T-helper 1 cell treated with Interleukin-12 subunit alpha and Interleukin-12 subunit beta and Interleukin-4 antibody, amounts not matched to agents 30 μg/mL and 1 μg/mL, for 36 hours (primary cell): ENCODE measurements at regions not wholly inside any gene's neighbourhood (a gene's known extent, or its start where the extent isn't known, plus 50 kb on each side); places are given as distances from the start of the nearest gene placed in this dataset.

ENCODE experiments used
- H3K27ac Mint-ChIP-seq: one replicate; pipeline ENCODE4 v1.8.0; 2021; ENCODE audit warnings: mild to moderate bottlenecking, mixed read lengths
- H3K27me3 Mint-ChIP-seq: one replicate; pipeline ENCODE4 v1.8.0; 2021; ENCODE audit warnings: low read depth, mixed read lengths
- H3K36me3 Mint-ChIP-seq: one replicate; pipeline ENCODE4 v1.8.0; 2021; ENCODE audit warnings: low read depth, mixed read lengths
- H3K4me1 Mint-ChIP-seq: one replicate; pipeline ENCODE4 v1.8.0; 2021; ENCODE audit warnings: low read depth, mixed read lengths
- H3K4me3 Mint-ChIP-seq: one replicate; pipeline ENCODE4 v1.8.0; 2021; ENCODE audit warnings: mild to moderate bottlenecking, moderate library complexity, mixed read lengths
- H3K9me3 Mint-ChIP-seq: one replicate; pipeline ENCODE4 v1.8.0; 2021; ENCODE audit warnings: mixed read lengths

DNA sequence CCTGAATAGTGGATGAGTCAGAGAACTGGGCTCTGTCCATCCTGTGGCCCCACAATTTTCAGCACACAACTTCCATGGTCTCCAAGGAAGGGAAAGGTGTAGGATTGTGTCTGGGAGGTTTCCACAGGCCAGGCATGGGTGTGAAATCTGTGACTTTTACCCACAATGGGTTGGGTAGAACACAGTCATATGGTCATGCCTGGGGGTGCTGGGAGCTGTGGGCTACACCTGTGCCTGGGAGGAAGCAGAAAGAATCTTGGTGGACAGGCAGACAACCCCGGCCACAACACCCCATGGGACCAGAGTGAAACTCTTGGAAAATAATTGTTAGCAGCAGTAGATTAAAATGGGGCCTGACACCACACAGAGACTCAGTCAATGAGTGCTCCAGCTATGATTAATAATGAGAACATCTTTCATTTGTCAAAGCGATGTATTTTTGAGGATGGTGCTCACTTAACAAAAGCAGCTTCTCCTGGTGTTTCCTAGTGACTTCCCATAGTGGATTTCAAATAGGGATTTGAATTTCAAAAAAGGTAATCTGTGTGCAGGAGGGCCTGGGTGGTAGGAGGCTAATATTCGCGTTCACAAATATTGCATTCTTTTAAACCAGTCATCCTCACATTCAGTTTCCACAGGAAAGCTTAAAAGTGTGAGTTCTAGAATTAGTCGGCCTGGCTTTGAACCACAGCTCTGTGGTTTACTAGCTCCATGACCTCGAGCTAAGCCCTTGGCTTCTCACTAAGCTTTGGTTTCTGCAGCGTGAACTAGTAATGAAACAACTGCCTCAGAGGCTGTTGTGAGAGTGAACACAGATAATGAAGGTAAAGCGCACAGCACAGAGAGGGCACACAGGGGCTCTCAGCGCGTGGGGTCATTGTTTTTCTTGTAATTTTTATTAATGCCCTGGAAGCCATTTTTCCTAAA, 89.3 kb upstream of the UQCRFS1 start:
- Mint-ChIP-seq H3K9me3 (no peaks in the 10 kb centered on the region), H3K4me1 (no peaks in the 10 kb centered on the region), H3K4me3 (no peak overlapping the region), H3K36me3 (no peaks in the 10 kb centered on the region), H3K27ac (no peak overlapping the region), H3K27me3 (peaks cover 8% of the 10 kb centered on the region)

DNA sequence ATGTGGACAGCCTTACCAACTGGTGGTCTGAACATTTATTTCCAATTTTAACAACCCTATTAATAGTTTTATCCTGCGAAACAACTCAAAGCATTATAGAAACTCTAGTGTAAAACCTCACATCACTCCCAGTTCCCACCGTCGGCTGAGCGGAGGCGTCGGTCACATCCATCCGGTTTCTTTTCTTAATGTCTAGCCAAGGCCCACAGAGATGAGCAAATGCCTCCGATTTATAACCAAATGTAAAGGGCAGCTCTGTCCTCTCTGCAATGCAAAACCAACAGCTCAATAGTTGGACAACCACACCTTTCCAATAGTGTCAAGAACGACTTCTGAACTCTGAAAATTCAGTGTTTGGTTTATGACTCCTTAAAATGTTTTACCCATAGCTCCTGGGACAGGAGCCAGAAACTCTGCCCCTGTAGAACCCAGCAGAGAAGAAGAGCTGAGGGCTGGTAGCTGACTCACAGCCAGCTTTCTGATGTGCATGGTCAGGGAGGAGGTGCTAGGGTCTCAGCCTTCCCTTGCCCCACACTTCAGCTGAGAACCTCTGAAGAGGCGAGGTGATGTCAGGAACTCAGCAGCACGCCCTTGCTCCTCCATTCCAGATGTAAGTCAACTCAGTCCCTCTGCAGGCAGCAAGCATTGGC, 90.2 kb upstream of the UQCRFS1 start:
- Mint-ChIP-seq H3K27ac (no peak overlapping the region), H3K4me3 (no peak overlapping the region), H3K36me3 (no peaks in the 10 kb centered on the region), H3K27me3 (peaks cover 4% of the 10 kb centered on the region), H3K4me1 (no peaks in the 10 kb centered on the region), H3K9me3 (no peaks in the 10 kb centered on the region)

DNA sequence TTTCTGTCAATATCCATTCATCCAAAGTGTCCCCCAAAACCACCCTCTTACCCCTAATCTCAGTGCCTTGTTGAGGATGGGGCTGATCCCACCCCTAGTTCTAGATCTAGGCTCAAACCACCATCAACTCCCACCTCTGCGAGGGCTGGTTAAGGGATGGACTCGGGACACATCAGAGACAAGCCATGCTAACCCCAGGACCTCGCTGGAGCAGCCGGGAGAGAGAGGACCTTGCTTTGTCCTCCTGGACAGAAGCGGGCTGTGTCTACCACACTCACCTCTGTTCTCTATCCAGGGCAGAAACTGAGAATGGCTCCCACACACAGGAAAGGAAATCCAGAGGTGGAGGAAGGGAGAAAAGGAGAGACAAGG, 90.8 kb upstream of the UQCRFS1 start:
- H3K27me3 Mint-ChIP-seq = peaks cover 4% of the 10 kb centered on the region
- H3K36me3 Mint-ChIP-seq = no peaks in the 10 kb centered on the region
- H3K4me3 Mint-ChIP-seq = no peak overlapping the region
- H3K4me1 Mint-ChIP-seq = no peaks in the 10 kb centered on the region
- H3K9me3 Mint-ChIP-seq = no peaks in the 10 kb centered on the region
- no peak overlapping the region for H3K27ac Mint-ChIP-seq

- Mint-ChIP-seq H3K9me3 (no peaks in the 10 kb centered on the region), H3K36me3 (no peaks in the 10 kb centered on the region), H3K4me3 (no peak overlapping the region), H3K27me3 (peaks cover 4% of the 10 kb centered on the region), H3K27ac (no peak overlapping the region), H3K4me1 (no peaks in the 10 kb centered on the region)
Observed at GRCh38 chr19:29305268-29305667, 92.3 kb upstream of the UQCRFS1 start.

GRCh38 chr19:29308977-29309590, 96.1 kb upstream of the UQCRFS1 start:
- H3K27me3 Mint-ChIP-seq = peaks cover 13% of the 10 kb centered on the region
- no peaks in the 10 kb centered on the region for H3K4me1 Mint-ChIP-seq
- no peak overlapping the region for H3K27ac Mint-ChIP-seq
- no peak overlapping the region for H3K4me3 Mint-ChIP-seq
- H3K36me3 Mint-ChIP-seq = no peaks in the 10 kb centered on the region
- H3K9me3 Mint-ChIP-seq = no peaks in the 10 kb centered on the region

GRCh38 chr19:29309637-29310036, 96.7 kb upstream of the UQCRFS1 start:
- Mint-ChIP-seq H3K4me1 (no peaks in the 10 kb centered on the region), H3K9me3 (no peaks in the 10 kb centered on the region), H3K27me3 (peaks cover 13% of the 10 kb centered on the region), H3K4me3 (no peak overlapping the region), H3K36me3 (no peaks in the 10 kb centered on the region), H3K27ac (no peak overlapping the region)

DNA sequence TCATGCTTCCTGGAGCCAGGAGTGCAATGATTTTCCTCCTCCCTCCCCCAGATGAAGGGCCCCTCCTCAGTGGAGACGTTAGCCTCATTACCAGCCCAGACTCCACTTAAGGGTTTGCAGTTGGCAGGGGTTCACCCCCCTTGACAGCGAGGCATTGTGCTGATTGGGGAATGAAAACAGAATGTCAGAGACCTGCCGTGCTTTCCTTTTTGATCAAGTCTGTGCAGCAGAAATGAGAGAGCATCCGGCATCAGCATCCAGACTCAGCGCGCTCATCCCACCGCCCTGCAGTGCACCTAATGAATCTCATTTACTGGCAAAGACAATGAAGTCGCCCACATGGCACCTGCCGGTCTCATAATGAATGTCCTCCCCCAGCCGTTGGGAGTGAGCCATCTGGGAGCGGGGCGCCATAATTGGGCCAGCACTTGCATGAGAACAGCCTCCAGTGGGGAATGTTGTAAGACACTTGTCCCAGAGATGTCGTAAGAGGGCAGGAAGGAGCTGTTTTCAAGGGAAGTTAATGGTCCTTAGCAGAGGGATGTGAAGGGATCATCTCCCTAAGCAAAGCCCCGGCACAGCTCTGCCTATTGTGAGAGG, 98.3 kb upstream of the UQCRFS1 start:
- peaks cover 13% of the 10 kb centered on the region for H3K27me3 Mint-ChIP-seq

DNA sequence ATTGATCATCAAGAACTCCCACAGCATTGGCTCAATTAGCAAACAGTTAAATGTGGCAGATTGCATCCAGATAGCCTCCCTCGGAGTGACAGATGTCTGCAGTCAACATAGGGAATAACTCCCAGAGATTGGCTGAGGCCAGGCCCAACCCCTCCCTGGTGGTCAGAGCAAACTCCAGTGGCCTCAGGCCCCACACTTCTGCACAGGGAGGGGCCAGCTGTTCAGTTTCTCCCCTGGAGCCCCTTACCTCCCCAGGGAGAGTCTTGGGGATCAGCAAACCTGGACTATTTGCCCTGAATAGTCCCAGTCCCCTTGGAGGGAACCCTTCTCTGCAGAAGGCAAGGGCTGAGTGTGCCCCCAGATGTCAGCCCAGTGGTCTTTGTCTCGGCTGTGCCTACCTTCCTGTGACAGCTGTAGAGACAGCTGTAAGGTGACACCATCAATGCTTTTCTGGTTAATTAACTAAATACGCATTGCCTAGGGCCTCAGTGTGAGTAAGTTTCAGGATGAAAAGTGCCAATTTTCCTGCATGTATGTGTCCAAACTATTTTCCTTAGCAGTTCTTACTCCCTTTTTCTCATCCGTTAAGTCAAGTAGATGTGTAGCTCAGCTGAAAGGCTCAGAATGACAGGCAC, 102.7 kb upstream of the UQCRFS1 start:
- Mint-ChIP-seq H3K4me1 (no peaks in the 10 kb centered on the region), H3K4me3 (no peak overlapping the region), H3K27me3 (peaks cover 6% of the 10 kb centered on the region), H3K36me3 (no peaks in the 10 kb centered on the region), H3K9me3 (no peaks in the 10 kb centered on the region), H3K27ac (no peak overlapping the region)

More for the DNA sequence above, 98.3 kb upstream of the UQCRFS1 start:
- no peaks in the 10 kb centered on the region for H3K4me1 Mint-ChIP-seq
- H3K4me3 Mint-ChIP-seq = no peak overlapping the region
- no peaks in the 10 kb centered on the region for H3K9me3 Mint-ChIP-seq
- no peak overlapping the region for H3K27ac Mint-ChIP-seq
- no peaks in the 10 kb centered on the region for H3K36me3 Mint-ChIP-seq

DNA sequence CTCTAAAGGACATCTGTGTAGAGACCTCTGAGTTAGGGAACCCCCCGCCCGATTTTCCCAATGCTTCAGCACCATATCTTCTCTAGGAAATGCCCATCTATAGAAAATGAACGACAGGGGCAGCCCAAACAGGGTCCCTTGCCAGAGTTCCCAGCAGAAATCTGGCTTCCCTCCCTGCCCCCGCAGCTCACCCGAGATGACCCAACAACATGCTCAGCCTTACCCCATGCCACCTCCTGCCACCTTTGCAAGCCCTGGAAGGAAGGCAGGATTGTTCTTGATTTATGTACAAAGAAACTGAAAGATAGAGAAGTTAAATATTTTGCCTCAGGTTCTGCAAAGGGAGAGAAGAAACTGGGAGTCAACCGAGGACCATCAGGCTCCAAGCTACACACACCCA, 105.6 kb upstream of the UQCRFS1 start:
- H3K4me1 Mint-ChIP-seq = no peaks in the 10 kb centered on the region
- H3K36me3 Mint-ChIP-seq = no peaks in the 10 kb centered on the region
- H3K4me3 Mint-ChIP-seq = no peak overlapping the region
- H3K27ac Mint-ChIP-seq = no peak overlapping the region
- no peaks in the 10 kb centered on the region for H3K9me3 Mint-ChIP-seq
- H3K27me3 Mint-ChIP-seq = no peaks in the 10 kb centered on the region

DNA sequence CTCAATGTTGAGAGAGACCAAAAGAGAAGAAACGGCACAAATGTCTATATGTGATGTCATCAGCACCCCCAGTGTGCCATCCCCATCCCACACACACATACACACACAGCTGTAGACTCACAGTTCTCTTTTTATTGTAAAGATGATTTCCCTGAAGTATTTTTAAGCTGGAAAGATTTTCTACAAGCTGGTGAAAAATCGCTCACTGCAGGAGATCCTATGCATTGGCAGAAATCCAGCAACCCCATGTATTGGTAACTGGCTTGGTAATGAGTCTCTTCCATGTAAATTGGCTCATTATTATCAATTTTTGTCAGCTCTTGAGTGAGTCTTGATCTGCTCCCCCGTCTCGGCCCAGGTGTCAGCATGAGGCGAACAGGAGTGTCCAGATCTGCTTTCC, 107.1 kb upstream of the UQCRFS1 start:
- Mint-ChIP-seq H3K4me1 (no peaks in the 10 kb centered on the region), H3K9me3 (no peaks in the 10 kb centered on the region), H3K4me3 (no peak overlapping the region), H3K36me3 (no peaks in the 10 kb centered on the region), H3K27me3 (no peaks in the 10 kb centered on the region), H3K27ac (no peak overlapping the region)

- H3K4me3 Mint-ChIP-seq = no peak overlapping the region
- H3K27me3 Mint-ChIP-seq = no peaks in the 10 kb centered on the region
- H3K36me3 Mint-ChIP-seq = no peaks in the 10 kb centered on the region
- no peak overlapping the region for H3K27ac Mint-ChIP-seq
- no peaks in the 10 kb centered on the region for H3K4me1 Mint-ChIP-seq
- H3K9me3 Mint-ChIP-seq = no peaks in the 10 kb centered on the region
Observed at GRCh38 chr19:29320618-29321017, 107.7 kb upstream of the UQCRFS1 start.

DNA sequence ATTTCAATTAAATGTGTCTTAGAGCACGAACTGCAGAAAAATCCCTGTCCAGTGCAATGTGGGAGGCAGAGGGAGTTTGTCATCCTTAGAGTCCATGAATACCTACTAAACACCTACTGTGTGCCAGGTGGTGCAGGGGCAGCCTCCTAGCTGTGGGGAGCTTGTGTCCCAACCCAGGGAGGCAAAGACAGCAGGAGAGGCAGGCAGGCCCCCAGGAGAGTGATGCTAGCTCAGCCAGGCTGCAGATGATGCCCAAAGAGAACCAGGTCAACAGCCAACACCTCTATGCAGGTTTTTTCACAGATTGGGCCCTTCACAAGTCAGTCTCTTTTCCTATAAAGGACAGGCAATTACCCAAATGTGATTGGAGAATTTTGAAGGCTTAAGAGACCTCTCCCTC, 108.2 kb upstream of the UQCRFS1 start:
- Mint-ChIP-seq H3K36me3 (no peaks in the 10 kb centered on the region), H3K9me3 (no peaks in the 10 kb centered on the region), H3K27ac (no peak overlapping the region), H3K4me3 (no peak overlapping the region), H3K4me1 (no peaks in the 10 kb centered on the region), H3K27me3 (no peaks in the 10 kb centered on the region)

DNA sequence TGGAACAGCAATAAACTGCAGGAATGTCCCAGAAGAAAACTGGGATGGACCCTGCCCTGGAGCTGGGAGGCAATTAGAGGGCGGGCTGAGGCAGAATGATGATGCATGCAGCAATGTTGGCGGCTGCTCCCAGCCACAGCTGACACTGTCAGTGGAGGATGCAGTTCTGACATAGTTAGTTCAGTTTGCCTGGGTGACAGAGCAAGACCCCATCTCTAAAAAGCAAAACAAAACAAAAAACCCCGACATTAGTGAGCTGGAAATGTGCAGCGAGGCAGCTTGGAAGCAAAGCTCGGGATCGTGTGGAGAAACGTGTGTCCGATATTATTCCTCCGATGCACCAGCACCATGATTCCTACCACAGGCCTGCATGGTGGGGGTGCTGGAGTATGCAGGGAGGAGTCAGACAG, 110.1 kb upstream of the UQCRFS1 start:
- Mint-ChIP-seq H3K27ac (no peak overlapping the region), H3K4me1 (no peaks in the 10 kb centered on the region)

More for the DNA sequence above, 110.1 kb upstream of the UQCRFS1 start:
- H3K9me3 Mint-ChIP-seq = peaks cover 8% of the 10 kb centered on the region
- no peaks in the 10 kb centered on the region for H3K36me3 Mint-ChIP-seq
- no peaks in the 10 kb centered on the region for H3K27me3 Mint-ChIP-seq
- H3K4me3 Mint-ChIP-seq = no peak overlapping the region
